GM06990 (cell line): ENCODE measurements at regions not wholly inside any gene's neighbourhood (a gene's known extent, or its start where the extent isn't known, plus 50 kb on each side); places are given as distances from the start of the nearest gene placed in this dataset.

Experiments used
- DNase-seq: peaks from one replicate; pipeline ENCODE4 v3.0.0-alpha.2; 2011; ENCODE audit not compliant: insufficient read length; ENCODE audit errors: extremely low read depth
- H3K27me3 ChIP-seq: replicated peaks from 2 replicates; pipeline ENCODE4 v1.6.0; 2011; ENCODE audit warnings: low read length; ENCODE audit not compliant: control insufficient read depth, insufficient read depth
- H3K36me3 ChIP-seq: 2 replicates; pipeline ENCODE4 v1.5.1; 2011; ENCODE audit warnings: low read length; ENCODE audit not compliant: control insufficient read depth, insufficient read depth
- H3K4me3 ChIP-seq: replicated peaks from 2 replicates; pipeline ENCODE4 v1.5.1; 2011; ENCODE audit warnings: low read depth, mild to moderate bottlenecking, control low read depth, low read length
- TF ChIP-seq, protein P1 (sequence below): IDR thresholded peaks from 2 replicates; pipeline ENCODE4 v1.5.1; 2011; ENCODE audit warnings: low read length, control low read depth, mild to moderate bottlenecking, inconsistent platforms; ENCODE audit not compliant: insufficient read depth, poor library complexity, severe bottlenecking

DNA sequence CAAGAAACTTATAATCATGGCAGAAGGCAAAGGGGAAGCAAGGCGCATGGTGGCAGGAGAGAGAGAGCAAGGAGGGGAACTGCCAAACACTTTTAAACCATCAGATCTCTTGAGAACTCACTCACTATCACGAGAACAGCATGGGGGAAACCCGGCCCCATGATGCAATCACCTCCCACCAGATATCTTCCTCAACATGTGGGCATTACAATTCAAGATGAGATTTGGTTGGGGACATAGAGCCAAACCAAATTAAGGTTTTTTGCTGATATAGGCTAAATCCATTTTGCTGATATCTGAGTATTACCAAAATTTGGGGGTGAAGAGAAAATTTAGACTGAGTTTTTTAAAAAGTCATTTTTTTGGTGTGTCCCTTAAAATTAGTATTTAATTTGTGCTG, 54.9 kb upstream of the TMX1 start:
- Histone ChIP-seq H3K27me3 (no peaks in the 10 kb centered on the region), H3K36me3 (no peaks in the 10 kb centered on the region), H3K4me3 (no peak overlapping the region)
- no peak for DNase-seq
- TF ChIP-seq, protein P1, sequence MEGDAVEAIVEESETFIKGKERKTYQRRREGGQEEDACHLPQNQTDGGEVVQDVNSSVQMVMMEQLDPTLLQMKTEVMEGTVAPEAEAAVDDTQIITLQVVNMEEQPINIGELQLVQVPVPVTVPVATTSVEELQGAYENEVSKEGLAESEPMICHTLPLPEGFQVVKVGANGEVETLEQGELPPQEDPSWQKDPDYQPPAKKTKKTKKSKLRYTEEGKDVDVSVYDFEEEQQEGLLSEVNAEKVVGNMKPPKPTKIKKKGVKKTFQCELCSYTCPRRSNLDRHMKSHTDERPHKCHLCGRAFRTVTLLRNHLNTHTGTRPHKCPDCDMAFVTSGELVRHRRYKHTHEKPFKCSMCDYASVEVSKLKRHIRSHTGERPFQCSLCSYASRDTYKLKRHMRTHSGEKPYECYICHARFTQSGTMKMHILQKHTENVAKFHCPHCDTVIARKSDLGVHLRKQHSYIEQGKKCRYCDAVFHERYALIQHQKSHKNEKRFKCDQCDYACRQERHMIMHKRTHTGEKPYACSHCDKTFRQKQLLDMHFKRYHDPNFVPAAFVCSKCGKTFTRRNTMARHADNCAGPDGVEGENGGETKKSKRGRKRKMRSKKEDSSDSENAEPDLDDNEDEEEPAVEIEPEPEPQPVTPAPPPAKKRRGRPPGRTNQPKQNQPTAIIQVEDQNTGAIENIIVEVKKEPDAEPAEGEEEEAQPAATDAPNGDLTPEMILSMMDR, result no peak

DNA sequence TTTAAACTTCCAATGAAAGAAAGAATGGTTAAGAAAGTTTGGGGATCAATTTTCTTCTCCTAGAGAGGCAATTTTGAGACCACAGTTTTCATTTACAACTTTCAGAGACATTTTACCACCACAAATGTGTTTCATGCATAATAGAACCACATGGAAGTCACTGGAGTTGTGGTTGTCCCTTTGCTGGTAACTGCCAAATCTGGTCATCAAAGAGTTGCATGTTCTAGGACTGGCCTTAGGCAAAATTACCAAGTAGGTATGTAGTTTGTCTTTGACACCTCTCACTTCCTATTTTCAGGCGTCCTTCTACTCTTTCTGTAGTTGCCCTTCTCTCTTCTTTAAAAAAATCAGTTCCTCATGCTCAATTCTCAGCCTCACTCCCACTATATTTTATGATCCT, 54.3 kb upstream of the TMX1 start:
- H3K27me3 ChIP-seq, result no peaks in the 10 kb centered on the region
- peak; percentile 51 for DNase-seq
- TF ChIP-seq, protein P1, result no peak
- H3K4me3 ChIP-seq, result no peak overlapping the region
- no peaks in the 10 kb centered on the region for H3K36me3 ChIP-seq

DNA sequence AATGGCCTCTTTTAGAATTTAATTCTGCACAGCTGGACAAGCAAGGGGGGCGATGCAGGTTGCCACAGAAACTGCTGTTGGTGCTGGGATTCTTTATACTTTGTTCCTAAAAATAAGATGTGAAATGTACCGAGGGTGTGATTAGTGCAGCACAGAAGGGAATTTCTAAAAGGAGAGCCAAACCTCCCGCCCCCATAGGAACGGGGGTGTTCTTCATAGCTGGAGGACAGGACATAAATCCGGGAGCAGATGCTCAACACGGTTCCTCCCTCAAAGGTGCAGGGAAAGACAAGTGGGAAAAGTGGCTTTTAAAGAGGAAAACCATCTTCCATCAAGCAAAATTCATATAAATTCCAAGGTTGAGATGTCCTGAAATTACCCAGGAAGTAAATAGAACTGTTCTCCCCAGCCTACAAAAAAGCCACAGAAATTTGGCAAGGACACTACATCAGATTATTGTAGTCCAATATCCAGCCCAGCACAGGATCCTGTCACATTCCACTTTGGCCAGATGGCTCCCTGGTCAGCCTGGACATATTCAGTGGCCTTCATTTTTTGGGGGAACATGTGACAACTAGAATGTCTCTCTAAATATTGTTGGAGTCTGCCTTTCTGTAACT, 51.4 kb upstream of the TMX1 start:
- DNase-seq, result no peak
- H3K27me3 ChIP-seq, result no peaks in the 10 kb centered on the region
- TF ChIP-seq, protein P1, result no peak
- H3K4me3 ChIP-seq, result no peak overlapping the region
- no peaks in the 10 kb centered on the region for H3K36me3 ChIP-seq

DNA sequence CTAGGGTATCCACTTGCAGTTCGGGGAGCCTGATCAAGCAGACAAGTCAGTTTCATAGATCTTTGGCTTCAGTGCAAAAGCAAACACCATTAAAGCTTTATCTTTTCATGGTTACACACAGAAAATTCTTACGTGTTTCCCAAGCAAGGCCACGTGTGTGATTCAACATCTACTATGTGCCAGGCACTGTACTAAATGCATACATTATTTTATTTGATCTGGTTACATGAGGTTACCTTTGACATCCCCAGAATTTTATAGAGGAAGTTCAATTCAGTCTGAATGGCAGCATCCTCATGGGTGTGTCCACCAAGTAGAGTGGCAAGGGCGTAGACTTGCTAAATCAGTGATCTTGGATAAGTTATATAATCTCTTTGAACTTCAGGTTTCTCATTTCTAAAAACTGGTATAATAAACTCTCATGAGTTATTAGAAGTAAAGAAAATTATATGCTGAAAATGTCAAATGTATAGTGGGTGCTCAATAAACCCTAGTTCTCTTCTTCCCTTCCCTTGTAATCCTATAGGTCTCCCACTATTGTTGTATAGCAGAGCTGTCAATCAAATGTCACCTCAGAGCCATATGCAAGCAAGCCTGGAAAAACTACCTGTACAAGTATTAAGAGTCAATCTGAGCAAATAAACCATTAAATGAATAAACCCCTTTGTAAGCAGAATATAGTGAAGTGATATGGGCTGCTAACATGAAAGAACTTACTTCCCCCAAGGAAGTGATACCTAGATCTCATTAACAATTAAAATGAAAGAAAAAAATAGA, 50.3 kb upstream of the TMX1 start:
- TF ChIP-seq, protein P1, result no peak
- DNase-seq, result no peak
- H3K4me3 ChIP-seq, result no peak overlapping the region
- no peaks in the 10 kb centered on the region for H3K27me3 ChIP-seq
- H3K36me3 ChIP-seq, result no peaks in the 10 kb centered on the region
